ENCODE measurements at regions not wholly inside any gene's neighbourhood (a gene's known extent, or its start where the extent isn't known, plus 50 kb on each side); places are given as distances from the start of the nearest gene placed in this dataset.
A peak's percentile ranks its signal among the peaks of the same experiment; 100 is the strongest.

DNA sequence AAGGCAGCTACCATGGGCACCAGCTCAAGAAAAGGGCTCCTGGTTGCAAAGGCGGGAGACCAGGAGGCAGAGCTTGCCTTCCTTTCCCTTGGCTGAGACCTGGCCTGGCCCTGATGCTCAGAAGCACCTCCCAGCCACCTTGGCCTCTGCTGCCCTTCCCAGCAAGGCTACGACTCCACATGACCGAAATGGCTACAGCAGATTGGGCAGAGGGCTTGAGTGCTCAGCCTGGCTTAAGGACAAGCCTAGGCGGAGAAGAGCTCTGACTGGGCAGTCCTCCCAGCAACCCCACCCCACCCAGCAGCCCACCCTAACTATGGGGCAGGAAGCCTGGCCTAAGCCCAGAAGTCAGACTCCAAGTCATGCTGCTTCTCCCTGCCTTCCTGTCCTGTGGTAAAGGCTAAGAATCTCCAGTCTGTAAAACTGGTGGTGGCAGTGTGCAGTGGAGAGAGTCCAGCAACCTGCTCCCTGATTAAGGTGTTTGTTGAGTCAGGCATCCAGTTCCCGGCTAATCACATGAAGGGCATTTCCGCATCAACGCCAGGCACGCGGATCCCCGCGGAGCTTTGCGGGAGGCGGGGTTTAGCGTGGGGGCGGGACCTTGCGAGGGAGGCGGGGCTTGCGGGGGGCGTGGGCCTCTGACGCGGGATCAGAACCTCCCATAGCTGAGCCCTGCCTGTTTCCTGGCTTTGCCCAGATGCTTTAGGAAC is 256.0 kb downstream of the BCL11A start:
- WGBS (ENCODE audit: insufficient coverage), result 77% methylated on average over 21 of the region's 21 CpGs
- no peak for DNase-seq
- no peak overlapping the region for H3K4me3 Mint-ChIP-seq
- H3K9me3 ChIP-seq (ENCODE audit: control extremely low read depth in 1 of 3, control insufficient read depth in 2 of 3, insufficient read depth in 1 of 3, low read length in 2 of 3), result peaks cover 0 to 13% (median 0%) of the 10 kb centered on the region in 3 donors
- ChIA-PET POLR2A (no interaction called here), CTCF (no interaction called here)
- no peaks in the 10 kb centered on the region for H3K27me3 ChIP-seq (replicated peaks in 1 of 4; ENCODE audit: control extremely low read depth in 1 of 4, control insufficient read depth in 3 of 4, insufficient read depth in 4 of 4, low read length in 3 of 4)
- H2AFZ ChIP-seq (ENCODE audit: insufficient read depth, low read depth, low read length, poor library complexity, severe bottlenecking), result peak overlapping the region; percentile 23
- no peak overlapping the region for H3K9ac ChIP-seq (ENCODE audit: low read length)
- peaks cover 39% of the 10 kb centered on the region for H3K4me1 Mint-ChIP-seq
- no peak overlapping the region for H3K27ac Mint-ChIP-seq
- ATAC-seq (ENCODE audit: low read depth), result peak; percentile 43
- H3K27ac ChIP-seq (ENCODE audit: low read length in 2 of 2), result no peak overlapping the region
- no peak overlapping the region for H3K4me3 ChIP-seq (ENCODE audit: control extremely low read depth in 1 of 5, extremely low read depth in 1 of 5, insufficient read depth in 1 of 5, low read depth in 2 of 5, low read length in 4 of 5)
- peak overlapping the region; percentile 34 for H3K4me2 ChIP-seq (replicated peaks; ENCODE audit: low read depth, low read length, poor library complexity, severe bottlenecking)
- intact Hi-C loops (cut with micrococcal nuclease), result no loop called here
- no peaks in the 10 kb centered on the region for H3K36me3 ChIP-seq (replicated peaks in 1 of 2; ENCODE audit: control extremely low read depth in 1 of 2, control insufficient read depth in 1 of 2, extremely low read depth in 1 of 2, insufficient read depth in 2 of 2, low read length in 1 of 2)
- H4K20me1 ChIP-seq (ENCODE audit: control insufficient read depth, insufficient read depth, low read length, poor library complexity, severe bottlenecking), result no peaks in the 10 kb centered on the region
- TF ChIP-seq EZH2 (IDR thresholded peaks at IDR 0.05; ENCODE audit: borderline replicate concordance, insufficient read depth, low read depth, low read length, poor library complexity, severe bottlenecking), result no peak
- TF ChIP-seq, protein P1, sequence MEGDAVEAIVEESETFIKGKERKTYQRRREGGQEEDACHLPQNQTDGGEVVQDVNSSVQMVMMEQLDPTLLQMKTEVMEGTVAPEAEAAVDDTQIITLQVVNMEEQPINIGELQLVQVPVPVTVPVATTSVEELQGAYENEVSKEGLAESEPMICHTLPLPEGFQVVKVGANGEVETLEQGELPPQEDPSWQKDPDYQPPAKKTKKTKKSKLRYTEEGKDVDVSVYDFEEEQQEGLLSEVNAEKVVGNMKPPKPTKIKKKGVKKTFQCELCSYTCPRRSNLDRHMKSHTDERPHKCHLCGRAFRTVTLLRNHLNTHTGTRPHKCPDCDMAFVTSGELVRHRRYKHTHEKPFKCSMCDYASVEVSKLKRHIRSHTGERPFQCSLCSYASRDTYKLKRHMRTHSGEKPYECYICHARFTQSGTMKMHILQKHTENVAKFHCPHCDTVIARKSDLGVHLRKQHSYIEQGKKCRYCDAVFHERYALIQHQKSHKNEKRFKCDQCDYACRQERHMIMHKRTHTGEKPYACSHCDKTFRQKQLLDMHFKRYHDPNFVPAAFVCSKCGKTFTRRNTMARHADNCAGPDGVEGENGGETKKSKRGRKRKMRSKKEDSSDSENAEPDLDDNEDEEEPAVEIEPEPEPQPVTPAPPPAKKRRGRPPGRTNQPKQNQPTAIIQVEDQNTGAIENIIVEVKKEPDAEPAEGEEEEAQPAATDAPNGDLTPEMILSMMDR (IDR thresholded peaks at IDR 0.05), result no peak
- no peaks in the 10 kb centered on the region for H3K79me2 ChIP-seq (ENCODE audit: control insufficient read depth, insufficient read depth, low read length)
- peaks cover 19 to 25% of the 10 kb centered on the region in 2 donors for H3K4me1 ChIP-seq (ENCODE audit: control insufficient read depth in 2 of 2, insufficient read depth in 2 of 2, low read length in 2 of 2)
- no peaks in the 10 kb centered on the region for H3K27me3 Mint-ChIP-seq
- H3K9me3 Mint-ChIP-seq (ENCODE audit: insufficient read depth), result no peaks in the 10 kb centered on the region

- ATAC-seq (ENCODE audit: low read depth), result peak; percentile 24
- ChIA-PET POLR2A (no interaction called here), CTCF (no interaction called here)
- peak overlapping the region; percentile 49 for H3K4me2 ChIP-seq (replicated peaks; ENCODE audit: low read depth, low read length, poor library complexity, severe bottlenecking)
- H3K79me2 ChIP-seq (ENCODE audit: control insufficient read depth, insufficient read depth, low read length), result no peaks in the 10 kb centered on the region
- no peaks in the 10 kb centered on the region for H3K27me3 ChIP-seq (replicated peaks in 1 of 4; ENCODE audit: control extremely low read depth in 1 of 4, control insufficient read depth in 3 of 4, insufficient read depth in 4 of 4, low read length in 3 of 4)
- Mint-ChIP-seq H3K4me1 (peaks cover 40% of the 10 kb centered on the region), H3K27me3 (no peaks in the 10 kb centered on the region), H3K9me3 (ENCODE audit: insufficient read depth) (no peaks in the 10 kb centered on the region), H3K4me3 (peak overlapping the region; percentile 15), H3K27ac (peak overlapping the region; percentile 34)
- H3K4me1 ChIP-seq (ENCODE audit: control insufficient read depth in 2 of 2, insufficient read depth in 2 of 2, low read length in 2 of 2), result peaks cover 19 to 25% of the 10 kb centered on the region in 2 donors
- intact Hi-C loops (cut with micrococcal nuclease), result no loop called here
- peak; percentile 40 for DNase-seq
- H3K36me3 ChIP-seq (replicated peaks in 1 of 2; ENCODE audit: control extremely low read depth in 1 of 2, control insufficient read depth in 1 of 2, extremely low read depth in 1 of 2, insufficient read depth in 2 of 2, low read length in 1 of 2), result no peaks in the 10 kb centered on the region
- H3K4me3 ChIP-seq (ENCODE audit: control extremely low read depth in 1 of 5, extremely low read depth in 1 of 5, insufficient read depth in 1 of 5, low read depth in 2 of 5, low read length in 4 of 5), result peak overlapping the region in 1 of 5 experiments; percentile 24
- peaks cover 0 to 13% (median 0%) of the 10 kb centered on the region in 3 donors for H3K9me3 ChIP-seq (ENCODE audit: control extremely low read depth in 1 of 3, control insufficient read depth in 2 of 3, insufficient read depth in 1 of 3, low read length in 2 of 3)
- no peak overlapping the region for H3K9ac ChIP-seq (ENCODE audit: low read length)
- no peak for TF ChIP-seq EZH2 (IDR thresholded peaks at IDR 0.05; ENCODE audit: borderline replicate concordance, insufficient read depth, low read depth, low read length, poor library complexity, severe bottlenecking)
- TF ChIP-seq, protein P1 (IDR thresholded peaks at IDR 0.05), result no peak
- 80% methylated on average over 5 of the region's 8 CpGs for WGBS (ENCODE audit: insufficient coverage)
- H4K20me1 ChIP-seq (ENCODE audit: control insufficient read depth, insufficient read depth, low read length, poor library complexity, severe bottlenecking), result no peaks in the 10 kb centered on the region
- H2AFZ ChIP-seq (ENCODE audit: insufficient read depth, low read depth, low read length, poor library complexity, severe bottlenecking), result peak overlapping the region; percentile 23
- no peak overlapping the region for H3K27ac ChIP-seq (ENCODE audit: low read length in 2 of 2)
These were observed 257.1 kb downstream of the BCL11A start for GRCh38 chr2:60296219-60296955.
